WI38 (cell line): ENCODE measurements at regions not wholly inside any gene's neighbourhood (a gene's known extent, or its start where the extent isn't known, plus 50 kb on each side); places are given as distances from the start of the nearest gene placed in this dataset.

ENCODE experiments used
- H3K4me3 ChIP-seq: 2 replicates; pipeline ENCODE4 v1.5.1; 2011; ENCODE audit warnings: low read depth, mild to moderate bottlenecking, control low read depth, low read length
- CTCF ChIP-seq: IDR thresholded peaks from 2 replicates; pipeline ENCODE4 v1.5.1; 2012; ENCODE audit warnings: low read depth, mild to moderate bottlenecking, control low read depth, low read length

GRCh38 chr6:140782941-140783340 is 1349.8 kb upstream of the GJE1 start:
- H3K4me3 ChIP-seq: no peak overlapping the region
- no peak for TF ChIP-seq CTCF

- H3K4me3 ChIP-seq: no peak overlapping the region
- no peak for TF ChIP-seq CTCF
Measured at GRCh38 chr6:140779991-140780596, 1352.6 kb upstream of the GJE1 start.

- TF ChIP-seq CTCF: no peak
- H3K4me3 ChIP-seq: no peak overlapping the region
Measured at GRCh38 chr6:140779341-140779740, 1353.4 kb upstream of the GJE1 start.

- no peak overlapping the region for H3K4me3 ChIP-seq
- no peak for TF ChIP-seq CTCF
Measured at GRCh38 chr6:140777780-140778179, 1354.9 kb upstream of the GJE1 start.

GRCh38 chr6:140775061-140775460 is 1357.7 kb upstream of the GJE1 start:
- TF ChIP-seq CTCF: no peak

GRCh38 chr6:140774080-140774505 is 1358.6 kb upstream of the GJE1 start:
- H3K4me3 ChIP-seq: no peak overlapping the region
- no peak for TF ChIP-seq CTCF

More at GRCh38 chr6:140775061-140775460, 1357.7 kb upstream of the GJE1 start:
- no peak overlapping the region for H3K4me3 ChIP-seq

DNA sequence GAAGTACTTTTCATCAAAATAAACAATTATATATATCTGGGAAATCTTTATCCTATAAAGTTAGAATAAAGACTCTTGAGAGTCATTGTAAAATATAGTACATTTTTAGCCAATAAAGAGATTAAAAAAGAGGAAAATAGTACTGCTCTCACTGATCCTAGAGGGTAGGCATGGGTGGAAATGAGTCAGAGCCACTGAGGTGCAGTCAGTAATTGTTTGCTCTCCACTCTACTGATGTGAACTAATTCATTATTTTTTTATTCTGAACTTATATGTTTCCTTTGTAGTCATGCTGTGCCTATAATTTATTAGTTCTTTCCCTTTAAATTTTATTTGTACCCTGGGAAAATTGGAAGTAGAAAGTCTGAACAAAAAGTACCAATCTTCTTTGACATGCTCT is 1359.4 kb upstream of the GJE1 start:
- no peak overlapping the region for H3K4me3 ChIP-seq
- TF ChIP-seq CTCF: no peak
